ENCODE measurements at regions not wholly inside any gene's neighbourhood (a gene's known extent, or its start where the extent isn't known, plus 50 kb on each side); places are given as distances from the start of the nearest gene placed in this dataset.
"Not testable (repeated sequence)": the region's sequence is repeated elsewhere in the genome, so short reads cannot be mapped to it uniquely, and the experiment has no call there.

- DNase-seq, result not testable (repeated sequence)
Measured at GRCh38 chr16:31581065-31581464, 53.4 kb downstream of the AHSP start.

GRCh38 chr16:31601737-31602384, 74.2 kb downstream of the AHSP start:
- not testable (repeated sequence) for DNase-seq

GRCh38 chr16:31618130-31618529, 90.4 kb downstream of the AHSP start:
- no peak for DNase-seq

- no peak for DNase-seq
Measured at GRCh38 chr16:31636433-31636832, 108.7 kb downstream of the AHSP start.

- no peak for DNase-seq
Measured at GRCh38 chr16:31641279-31641678, 113.6 kb downstream of the AHSP start.

- DNase-seq, result not testable (repeated sequence)
Measured at GRCh38 chr16:31655674-31656073, 128.0 kb downstream of the AHSP start.

DNA sequence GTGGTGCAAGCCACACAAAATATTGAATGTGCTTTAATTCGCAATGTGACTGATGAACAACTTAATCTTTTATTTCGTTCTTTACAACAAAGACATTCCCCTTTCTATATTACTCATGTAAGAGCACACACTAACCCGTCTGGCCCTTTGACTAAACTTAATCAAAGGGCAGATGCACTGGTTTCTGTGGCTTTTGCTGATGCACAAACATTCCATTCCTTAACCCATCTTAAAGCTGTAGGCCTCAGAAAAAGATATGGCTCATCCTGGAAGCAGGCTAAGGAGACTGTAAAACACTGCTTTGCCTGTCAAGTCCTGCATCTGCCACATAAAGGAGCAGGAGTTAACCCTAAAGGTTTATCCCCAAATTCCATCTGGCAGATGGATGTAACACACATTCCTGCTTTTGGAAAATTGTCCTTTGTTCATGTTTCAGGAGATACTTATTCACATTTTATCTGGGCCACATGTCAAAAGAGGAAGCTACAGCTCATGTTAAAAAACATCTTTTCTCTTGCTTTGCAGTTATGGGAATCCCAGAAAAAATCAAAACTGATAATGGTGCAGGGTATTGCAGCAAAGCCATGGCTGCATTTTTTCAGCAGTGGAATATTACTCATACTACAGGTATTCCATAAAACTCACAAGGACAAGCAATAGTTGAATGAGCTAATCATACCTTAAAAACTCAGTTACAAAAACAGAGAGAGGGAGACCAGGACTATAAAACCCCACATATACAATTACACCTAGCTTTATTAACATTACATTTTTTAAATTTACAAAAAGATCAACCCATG, 137.2 kb downstream of the AHSP start:
- no peak for DNase-seq

DNA sequence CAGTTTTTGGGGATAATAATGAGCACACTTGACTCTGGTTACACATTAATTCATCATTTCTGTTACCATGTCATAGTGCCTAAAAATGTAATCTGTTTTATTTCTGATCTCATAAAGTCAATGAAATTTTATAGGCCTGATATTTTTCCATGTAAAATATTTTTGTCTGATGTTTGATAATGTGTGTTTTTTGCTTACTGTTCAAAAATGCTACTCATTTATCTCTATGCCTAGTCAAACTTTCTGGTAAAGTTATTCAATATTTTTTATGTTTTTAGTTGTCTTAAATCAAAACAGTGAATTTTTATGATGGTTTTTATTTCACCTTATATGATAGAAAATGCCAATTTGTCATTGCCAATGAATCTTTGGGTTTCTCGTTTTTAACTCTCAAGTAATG, 147.0 kb downstream of the AHSP start:
- DNase-seq, result no peak

DNA sequence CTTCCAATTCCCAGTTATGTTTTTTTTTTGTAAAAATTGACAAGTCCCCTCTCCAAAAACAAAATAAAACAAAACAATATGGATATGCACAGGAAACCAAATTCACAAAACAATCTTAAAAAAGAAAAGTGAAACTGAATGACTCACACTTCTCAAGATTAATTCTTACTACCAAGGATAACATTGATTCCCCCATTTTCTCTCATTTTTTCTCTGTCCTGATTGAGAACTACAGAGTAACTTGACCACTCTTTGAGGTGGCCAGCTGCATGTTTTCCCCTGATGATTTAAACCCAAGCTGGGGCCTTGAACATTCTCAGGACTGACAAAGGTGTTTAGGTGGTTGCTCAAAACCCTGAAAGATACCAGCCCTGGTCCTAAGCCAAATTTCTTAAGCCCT, 149.0 kb downstream of the AHSP start:
- no peak for DNase-seq

GRCh38 chr16:31678649-31679325, 151.1 kb downstream of the AHSP start:
- no peak for DNase-seq

DNA sequence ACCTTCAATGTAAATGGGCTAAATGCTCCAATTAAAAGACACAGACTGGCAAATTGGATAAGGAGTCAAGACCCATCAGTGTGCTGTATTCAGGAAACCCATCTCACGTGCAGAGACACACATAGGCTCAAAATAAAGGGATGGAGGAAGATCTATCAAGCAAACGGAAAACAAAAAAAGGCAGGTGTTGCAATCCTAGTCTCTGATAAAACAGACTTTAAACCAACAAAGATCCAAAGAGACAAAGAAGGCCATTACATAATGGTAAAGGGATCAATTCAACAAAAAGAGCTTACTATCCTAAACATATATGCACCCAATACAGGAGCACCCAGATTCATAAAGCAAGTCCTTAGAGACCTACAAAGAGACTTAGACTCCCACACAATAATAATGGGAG, 161.6 kb downstream of the AHSP start:
- not testable (repeated sequence) for DNase-seq

- not testable (repeated sequence) for DNase-seq
Measured at GRCh38 chr16:31692338-31692737, 164.6 kb downstream of the AHSP start.

DNA sequence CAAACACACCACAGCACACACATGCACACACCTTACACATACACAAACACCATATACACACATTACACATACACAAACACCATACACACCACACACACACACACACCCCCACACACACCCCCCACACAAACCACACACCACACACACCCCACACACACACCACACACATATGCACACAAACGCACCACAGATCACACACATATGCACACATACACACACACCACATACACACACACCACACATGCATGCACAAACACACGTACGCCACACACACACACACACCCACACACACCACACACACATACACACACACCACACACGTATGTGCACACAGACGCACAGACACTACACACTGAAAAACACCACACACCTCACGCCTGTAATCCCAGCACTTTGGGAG, 166.0 kb downstream of the AHSP start:
- DNase-seq, result no peak

DNA sequence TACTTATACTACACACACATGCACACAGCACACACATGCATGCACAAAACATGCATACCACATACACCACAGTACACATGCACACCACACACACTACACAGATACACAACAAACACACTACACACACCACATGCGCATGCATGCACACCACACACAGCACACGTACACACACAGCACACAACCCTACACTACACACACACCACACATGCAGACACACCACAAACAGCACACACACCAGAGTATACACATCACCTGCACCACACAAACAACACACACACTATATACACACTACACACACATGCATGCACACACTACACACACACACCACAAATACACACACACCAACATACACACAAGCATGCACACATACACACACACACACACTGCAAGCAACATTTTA, 166.8 kb downstream of the AHSP start:
- DNase-seq, result no peak

DNA sequence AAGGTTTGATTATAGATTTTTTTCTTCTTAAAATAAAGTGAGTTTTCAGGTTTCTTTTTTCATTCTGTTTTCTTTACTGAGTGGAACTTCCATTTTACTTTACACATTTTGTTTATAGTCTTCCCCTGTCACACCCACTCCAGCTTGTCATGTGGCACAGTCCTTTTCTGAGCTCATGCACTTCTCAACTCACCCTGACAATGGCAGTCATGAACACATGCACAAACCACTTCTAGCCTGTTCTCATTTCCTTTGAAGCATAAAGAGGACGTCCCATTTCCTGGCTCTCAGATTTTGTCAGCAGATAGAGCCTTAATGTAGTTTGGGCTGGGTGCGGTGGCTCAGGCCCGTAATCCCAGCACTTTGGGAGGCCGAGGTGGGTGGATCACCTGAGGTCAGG, 168.0 kb downstream of the AHSP start:
- DNase-seq, result no peak

DNA sequence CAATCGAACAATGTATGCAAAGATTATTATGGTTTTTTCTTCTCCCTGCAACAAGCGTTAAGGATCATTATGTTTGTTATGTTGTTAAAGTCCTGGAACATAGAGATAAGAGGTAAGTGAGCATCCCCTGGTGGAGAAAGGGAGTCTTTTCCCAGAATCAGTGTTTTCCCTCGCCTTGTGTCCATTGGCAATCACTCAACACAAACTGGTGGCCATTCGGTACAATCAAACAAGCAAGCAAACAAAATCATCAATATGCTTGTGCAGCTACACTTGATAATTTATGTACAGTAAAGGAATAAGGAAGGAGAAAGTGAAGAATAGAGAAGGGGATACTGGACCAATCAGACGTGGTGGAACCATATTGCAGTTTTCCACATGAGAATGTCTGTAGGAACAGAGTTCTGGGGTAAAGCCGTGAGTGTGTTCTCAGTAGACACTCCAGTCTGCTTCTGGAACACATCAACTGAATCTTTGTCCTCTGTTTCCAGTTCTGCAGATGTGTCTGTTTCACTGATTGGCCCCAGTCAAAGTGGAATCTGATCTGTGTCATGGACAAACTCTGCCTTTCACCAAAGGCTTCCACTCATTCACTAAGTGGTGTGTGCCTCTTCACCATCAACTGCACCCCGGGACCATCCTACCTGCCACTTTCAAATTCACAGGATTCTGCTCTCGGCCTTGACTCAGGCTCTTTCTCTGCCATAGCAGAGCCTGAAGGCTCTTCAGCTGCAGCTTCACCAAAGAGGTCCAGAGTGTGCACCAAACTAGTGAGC, 169.5 kb downstream of the AHSP start:
- no peak for DNase-seq

DNA sequence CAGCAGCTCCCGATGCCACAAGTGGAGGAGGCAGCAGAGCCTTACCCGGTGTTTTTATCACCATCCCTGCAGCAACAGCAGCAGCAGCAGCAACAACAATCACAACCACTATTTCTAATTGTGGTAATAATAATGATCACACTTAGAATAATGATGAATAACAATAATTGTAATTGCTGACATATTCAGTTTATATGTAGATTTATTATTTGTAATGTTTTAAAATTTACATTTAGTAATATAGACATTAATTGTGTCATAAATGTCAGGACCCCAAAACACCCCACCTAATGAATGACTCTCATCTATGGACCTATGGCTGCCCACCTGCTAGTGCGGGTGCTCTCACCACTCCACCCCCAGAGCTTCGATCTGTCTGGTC, 170.0 kb downstream of the AHSP start:
- DNase-seq, result no peak

DNA sequence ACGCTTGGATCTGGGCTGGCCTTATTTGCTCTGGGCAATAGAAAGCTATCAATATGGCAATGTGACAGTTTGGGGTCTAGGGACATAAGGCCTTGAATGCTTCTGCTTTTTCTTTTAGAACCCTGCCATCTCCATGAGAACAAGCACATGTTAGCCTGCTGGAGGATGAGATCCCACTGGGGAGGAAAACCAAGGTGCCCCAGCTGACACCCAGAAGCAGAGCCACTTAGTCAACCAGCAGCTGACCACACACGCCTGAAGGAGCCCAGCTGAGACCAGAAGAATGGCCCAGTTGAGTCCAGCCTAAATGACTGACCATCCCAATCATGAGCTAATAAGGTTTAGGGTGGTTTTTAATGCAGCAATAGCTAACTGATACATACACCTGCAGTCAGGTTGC, 171.2 kb downstream of the AHSP start:
- DNase-seq, result no peak

DNA sequence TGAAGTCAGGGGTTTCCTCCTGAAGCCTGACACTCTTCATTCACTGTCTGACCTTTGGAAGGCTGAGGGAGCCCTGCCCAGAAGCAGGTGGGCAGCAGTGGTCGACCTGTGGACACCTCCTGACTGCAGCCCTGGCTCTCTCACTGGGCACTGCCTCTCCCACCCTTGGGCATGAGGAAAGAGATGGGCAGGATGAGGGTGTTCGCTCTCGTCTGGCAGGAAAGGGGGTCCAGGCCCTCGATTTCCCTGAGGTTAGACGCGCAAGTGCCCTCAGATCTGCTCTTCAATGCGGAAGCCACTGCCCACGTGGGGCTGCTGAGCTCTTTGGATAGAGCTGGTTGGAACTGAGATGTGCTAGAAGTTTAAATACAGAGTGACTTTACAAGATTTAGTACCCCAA, 171.9 kb downstream of the AHSP start:
- DNase-seq, result no peak

DNA sequence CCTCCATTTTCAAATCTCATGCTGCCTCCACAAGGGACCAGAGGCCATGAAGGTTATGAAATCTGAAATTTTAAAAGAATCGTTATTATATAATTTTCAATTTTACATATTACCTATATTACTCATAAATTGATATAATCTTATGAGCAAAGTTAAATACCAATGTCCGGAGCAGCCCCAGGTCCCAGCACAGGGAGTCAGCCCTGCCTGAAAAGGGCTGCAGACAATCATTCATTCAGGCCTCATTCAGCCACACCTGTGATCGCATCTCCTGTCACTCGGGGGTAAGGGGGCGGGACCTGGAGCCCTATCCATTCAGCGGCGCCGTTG, 172.5 kb downstream of the AHSP start:
- DNase-seq, result no peak

DNA sequence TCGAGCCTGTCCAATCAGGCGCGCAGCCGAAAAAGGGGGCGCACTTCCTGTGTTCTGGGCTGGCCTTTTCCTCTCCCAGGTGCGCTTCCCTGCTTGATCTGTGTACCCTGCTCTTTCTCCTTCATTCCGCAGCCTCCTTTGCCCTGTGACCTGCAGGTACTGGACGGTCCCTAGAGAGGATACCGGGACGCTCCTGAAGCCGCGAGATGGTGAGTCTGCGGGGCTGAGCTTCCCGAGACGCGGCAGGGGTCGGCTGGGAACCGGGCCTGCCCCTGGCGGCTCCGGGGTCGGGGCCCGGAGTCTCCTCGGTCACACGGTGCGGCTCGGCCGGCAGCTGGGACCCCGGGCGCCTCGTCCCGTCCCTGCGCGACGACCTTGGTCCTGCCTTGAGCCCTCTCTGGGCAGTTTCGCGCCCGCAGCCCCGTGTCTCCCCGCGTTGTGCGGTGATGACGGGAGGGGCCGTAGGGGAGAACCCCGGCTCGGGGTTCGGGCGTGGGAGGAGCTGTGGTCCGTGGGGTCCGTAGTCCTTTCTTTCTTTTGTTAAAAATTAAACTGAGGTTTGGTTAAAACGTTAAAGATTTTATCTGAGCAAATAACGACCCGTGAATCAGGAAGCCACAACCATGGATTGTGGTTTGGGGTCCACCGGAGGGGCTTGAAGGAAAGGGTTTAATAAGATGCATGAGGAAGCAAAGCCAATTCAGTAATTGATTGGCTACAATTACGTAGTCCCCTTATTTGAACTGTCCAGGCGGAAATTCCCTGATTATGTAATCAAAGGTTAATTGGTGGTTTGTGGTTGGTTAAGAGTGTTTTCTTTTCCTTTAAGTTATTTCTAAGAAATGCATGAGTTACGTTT, 172.8 kb upstream of the ZNF267 start:
- no peak for DNase-seq

DNA sequence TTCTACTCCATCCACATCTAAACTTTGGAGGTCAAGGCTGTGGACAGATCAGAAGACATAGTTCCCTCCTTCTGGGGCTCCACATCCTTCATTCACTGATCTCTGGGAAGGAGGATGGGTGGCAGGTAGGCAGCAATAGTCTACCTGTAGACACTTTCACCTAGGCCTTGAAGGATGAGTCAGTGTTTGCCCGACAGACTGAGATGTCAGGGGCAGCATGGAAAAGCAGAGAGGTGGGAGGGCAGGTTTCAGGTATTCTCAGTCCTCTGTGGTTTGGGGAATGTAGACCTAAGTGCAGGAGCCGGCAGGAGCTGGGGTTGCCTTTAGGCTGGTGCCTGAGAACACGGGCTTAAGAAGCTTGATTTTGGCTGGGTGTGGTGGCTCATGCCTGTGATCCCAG, 171.9 kb upstream of the ZNF267 start:
- no peak for DNase-seq

All from T1000 (cell line).